Common myeloid progenitor, CD34-positive (primary cell): ENCODE measurements at regions not wholly inside any gene's neighbourhood (a gene's known extent, or its start where the extent isn't known, plus 50 kb on each side); places are given as distances from the start of the nearest gene placed in this dataset.

Experiments
- CTCF ChIA-PET: fragments of 350-600 bp; sonication (Branson Sonifier 250); formaldehyde crosslinking; loops from one replicate; lab custom pipeline; 2021; ENCODE audit warnings: antibody characterized with exemption; lab: Charles Lee
- POLR2A ChIA-PET: fragments of 350-600 bp; sonication (Branson Sonifier 250); formaldehyde crosslinking; loops from one replicate; lab custom pipeline; 2021; ENCODE audit warnings: antibody characterized with exemption; lab: Charles Lee
- DNase-seq, 3 donors: peaks; one replicate each; pipeline versions ENCODE4 v3.0.0 to v3.0.0-alpha.2; 2013
- H3K27ac ChIP-seq, 2 experiments: 1 replicate in 1 of 2; 2 replicates in 1 of 2; pipeline ENCODE4 v1.7.0; 2013; ENCODE audit warnings: inconsistent platforms in 2 of 2, low read length in 2 of 2, mild to moderate bottlenecking in 2 of 2, low read depth in 1 of 2, moderate library complexity in 1 of 2; ENCODE audit not compliant: severe bottlenecking in 2 of 2, insufficient read depth in 1 of 2, poor library complexity in 1 of 2
- H3K27me3 ChIP-seq, 5 experiments: replicated peaks in 2 of 5; 1 replicate in 3 of 5; 2 replicates in 2 of 5; pipeline versions ENCODE4 v1.6.1 to v1.7.0; 2013; ENCODE audit warnings: low read length in 4 of 5, mild to moderate bottlenecking in 2 of 5, moderate library complexity in 2 of 5, inconsistent platforms in 1 of 5; ENCODE audit not compliant: insufficient read depth in 5 of 5, control insufficient read depth in 4 of 5
- H3K36me3 ChIP-seq, 4 experiments: 1 replicate in 2 of 4; 2 replicates in 2 of 4; pipeline versions ENCODE4 v1.6.1 to v1.7.0; 2013; ENCODE audit warnings: low read length in 3 of 4, control low read depth in 1 of 4, mild to moderate bottlenecking in 1 of 4; ENCODE audit not compliant: control insufficient read depth in 4 of 4, insufficient read depth in 4 of 4
- H3K4me1 ChIP-seq, 4 experiments: 1 replicate in 3 of 4; 2 replicates in 1 of 4; pipeline versions ENCODE4 v1.6.1 to v1.7.1; 2013; ENCODE audit warnings: low read length in 3 of 4, mild to moderate bottlenecking in 3 of 4, control low read depth in 1 of 4, inconsistent platforms in 1 of 4, moderate library complexity in 1 of 4; ENCODE audit not compliant: control insufficient read depth in 4 of 4, insufficient read depth in 4 of 4; ENCODE audit errors: control extremely low read depth in 1 of 4
- H3K4me3 ChIP-seq, 7 experiments: 1 replicate in 4 of 7; 2 replicates in 3 of 7; pipeline versions ENCODE4 v1.5.1 to v1.7.0; 2013; ENCODE audit warnings: mild to moderate bottlenecking in 7 of 7, low read length in 6 of 7, moderate library complexity in 6 of 7, inconsistent platforms in 2 of 7, low read depth in 2 of 7, control low read depth in 1 of 7; ENCODE audit not compliant: insufficient read depth in 4 of 7, control insufficient read depth in 1 of 7; ENCODE audit errors: extremely low read depth in 1 of 7
- H3K9me3 ChIP-seq, 5 experiments: 1 replicate in 4 of 5; 2 replicates in 1 of 5; pipeline versions ENCODE4 v1.6.1 to v1.7.1; 2013; ENCODE audit warnings: low read length in 4 of 5, mild to moderate bottlenecking in 2 of 5, inconsistent platforms in 1 of 5, low read depth in 1 of 5, moderate library complexity in 1 of 5; ENCODE audit not compliant: control insufficient read depth in 4 of 5, insufficient read depth in 2 of 5; ENCODE audit errors: control extremely low read depth in 1 of 5
- WGBS: methylation state at CpG from one replicate; pipeline ENCODE4 v1.1.5; 2013; ENCODE audit not compliant: insufficient coverage; 5-methylcytosine and 5-hydroxymethylcytosine counted together

- Histone ChIP-seq H3K4me3 (no peak overlapping the region), H3K27ac (no peak overlapping the region), H3K36me3 (no peaks in the 10 kb centered on the region), H3K9me3 (no peaks in the 10 kb centered on the region), H3K27me3 (no peaks in the 10 kb centered on the region), H3K4me1 (no peaks in the 10 kb centered on the region)
- ChIA-PET POLR2A (no interaction called here), CTCF (interaction anchor here (1.6 kb wide), 1 partner anchor 22 kb away, joined by 4 read pairs; no protein-coding TSS in a partner anchor)
- no peak for DNase-seq
- WGBS = 85% methylated on average over 3 of the region's 5 CpGs
Measured at GRCh38 chr5:29077451-29077850, 2039.1 kb upstream of the CDH9 start.

- 90% methylated on average over 1 of the region's 2 CpGs for WGBS
- no peak overlapping the region for H3K4me3 ChIP-seq
- POLR2A ChIA-PET = no interaction called here
- H3K4me1 ChIP-seq = no peaks in the 10 kb centered on the region
- no peak overlapping the region for H3K27ac ChIP-seq
- H3K36me3 ChIP-seq = no peaks in the 10 kb centered on the region
- H3K9me3 ChIP-seq = no peaks in the 10 kb centered on the region
- CTCF ChIA-PET = no interaction called here
- H3K27me3 ChIP-seq = no peaks in the 10 kb centered on the region
- DNase-seq = no peak
Measured at GRCh38 chr5:29069104-29069402, 2030.7 kb upstream of the CDH9 start.

GRCh38 chr5:29061381-29061780 is 2023.0 kb upstream of the CDH9 start:
- Histone ChIP-seq H3K36me3 (no peaks in the 10 kb centered on the region), H3K27me3 (no peaks in the 10 kb centered on the region), H3K9me3 (peaks cover 0 to 2% (median 0%) of the 10 kb centered on the region in 5 experiments), H3K27ac (no peak overlapping the region), H3K4me3 (no peak overlapping the region), H3K4me1 (no peaks in the 10 kb centered on the region)
- ChIA-PET CTCF (interaction anchor here (1.2 kb wide), 1 partner anchor 10 kb away, joined by 3 read pairs; no protein-coding TSS in a partner anchor), POLR2A (no interaction called here)
- DNase-seq = no peak
- WGBS = no CpG with 5 or more reads among the region's 1 CpG

GRCh38 chr5:29054694-29055093 is 2016.3 kb upstream of the CDH9 start:
- ChIA-PET CTCF (interaction anchor here (1.1 to 1.6 kb wide), 2 partner anchors 23 to 27 kb away, joined by 3 to 4 read pairs; no protein-coding TSS in a partner anchor), POLR2A (no interaction called here)
- Histone ChIP-seq H3K27ac (no peak overlapping the region), H3K27me3 (no peaks in the 10 kb centered on the region), H3K4me3 (no peak overlapping the region), H3K36me3 (no peaks in the 10 kb centered on the region), H3K9me3 (no peaks in the 10 kb centered on the region), H3K4me1 (no peaks in the 10 kb centered on the region)
- WGBS = no CpG with 5 or more reads among the region's 1 CpG
- DNase-seq = no peak

- H3K4me3 ChIP-seq = no peak overlapping the region
- H3K36me3 ChIP-seq = no peaks in the 10 kb centered on the region
- ChIA-PET CTCF (interaction anchor here (1.6 kb wide), 1 partner anchor 23 kb away, joined by 4 read pairs; no protein-coding TSS in a partner anchor), POLR2A (no interaction called here)
- no peaks in the 10 kb centered on the region for H3K4me1 ChIP-seq
- no peak overlapping the region for H3K27ac ChIP-seq
- DNase-seq = no peak
- H3K27me3 ChIP-seq = no peaks in the 10 kb centered on the region
- no peaks in the 10 kb centered on the region for H3K9me3 ChIP-seq
- no CpG with 5 or more reads among the region's 1 CpG for WGBS
Measured at GRCh38 chr5:29054282-29054681, 2015.9 kb upstream of the CDH9 start.

GRCh38 chr5:29051509-29051908 is 2013.1 kb upstream of the CDH9 start:
- H3K4me1 ChIP-seq = no peaks in the 10 kb centered on the region
- ChIA-PET POLR2A (no interaction called here), CTCF (interaction anchor here (1.2 kb wide), 1 partner anchor 9 kb away, joined by 3 read pairs; no protein-coding TSS in a partner anchor)
- H3K9me3 ChIP-seq = no peaks in the 10 kb centered on the region
- WGBS = 90% methylated on average over 3 of the region's 4 CpGs
- no peak for DNase-seq
- no peak overlapping the region for H3K4me3 ChIP-seq
- no peaks in the 10 kb centered on the region for H3K27me3 ChIP-seq
- H3K27ac ChIP-seq = no peak overlapping the region
- H3K36me3 ChIP-seq = no peaks in the 10 kb centered on the region

- no peaks in the 10 kb centered on the region for H3K9me3 ChIP-seq
- WGBS = 73% methylated on average over 3 of the region's 4 CpGs
- CTCF ChIA-PET = no interaction called here
Measured at GRCh38 chr5:29042152-29042551, 2003.8 kb upstream of the CDH9 start.

More at GRCh38 chr5:29042152-29042551, 2003.8 kb upstream of the CDH9 start:
- no peak overlapping the region for H3K27ac ChIP-seq
- no peaks in the 10 kb centered on the region for H3K27me3 ChIP-seq
- H3K4me1 ChIP-seq = no peaks in the 10 kb centered on the region
- H3K4me3 ChIP-seq = no peak overlapping the region
- no peaks in the 10 kb centered on the region for H3K36me3 ChIP-seq
- no peak for DNase-seq
- POLR2A ChIA-PET = no interaction called here
